IMR-90 (cell line): ENCODE measurements at regions not wholly inside any gene's neighbourhood (a gene's known extent, or its start where the extent isn't known, plus 50 kb on each side); places are given as distances from the start of the nearest gene placed in this dataset.

Source experiments
- ATAC-seq: fragments of 200-7000 bp; cut with Tn5 transposase; 2 replicates; pipeline ENCODE4 v1.9.1; 2020; ENCODE audit warnings: low read depth, mild to moderate bottlenecking, moderate library complexity
- BruUV-seq: library from RNA; stranded (reverse); fragments of 400-500 nt; replicated peaks from 2 replicates; lab custom pipeline; 2021; lab: Mats Ljungman, UMichigan
- CTCF ChIA-PET: fragments of 300-600 bp; formaldehyde crosslinking; extraction: SDS; loops from one replicate; lab custom pipeline; 2021; ENCODE audit warnings: antibody characterized with exemption; lab: Yijun Ruan, JAX
- POLR2A ChIA-PET: fragments of 300-600 bp; sonication (Branson Sonifier 250); formaldehyde crosslinking; loops from one replicate; lab custom pipeline; 2022; ENCODE audit warnings: antibody characterized with exemption; ENCODE audit not compliant: unreplicated experiment; lab: Charles Lee
- DNase-seq: peaks from one replicate; pipeline ENCODE4 v3.0.0; 2013
- H2AFZ ChIP-seq: replicated peaks from 2 replicates; pipeline ENCODE3; 2013; ENCODE audit warnings: low read length, mild to moderate bottlenecking; ENCODE audit not compliant: poor library complexity
- H2AK5ac ChIP-seq: 2 replicates; pipeline ENCODE4 v1.6.1; 2013; ENCODE audit warnings: low read depth, low read length, inconsistent platforms
- H2AK9ac ChIP-seq: replicated peaks from 2 replicates; pipeline ENCODE3; 2013; ENCODE audit warnings: mild to moderate bottlenecking, low read depth, low read length, moderate library complexity; ENCODE audit not compliant: poor library complexity
- H2BK120ac ChIP-seq: 2 replicates; pipeline ENCODE4 v1.6.1; 2013; ENCODE audit warnings: low read depth, low read length, inconsistent platforms
- H2BK15ac ChIP-seq: 3 replicates; pipeline ENCODE4 v1.6.1; 2013; ENCODE audit warnings: low read depth, low read length, inconsistent platforms
- H2BK20ac ChIP-seq: 2 replicates; pipeline ENCODE4 v1.6.1; 2013; ENCODE audit warnings: low read depth, mild to moderate bottlenecking, inconsistent platforms, low read length, moderate library complexity
- H2BK5ac ChIP-seq: 2 replicates; pipeline ENCODE4 v1.6.1; 2013; ENCODE audit warnings: mild to moderate bottlenecking, low read depth, low read length, inconsistent platforms; ENCODE audit not compliant: poor library complexity, severe bottlenecking
- H3K14ac ChIP-seq: replicated peaks from 2 replicates; pipeline ENCODE4 v1.6.1; 2013; ENCODE audit warnings: low read depth, low read length, inconsistent platforms
- H3K18ac ChIP-seq: 2 replicates; pipeline ENCODE4 v1.6.1; 2013; ENCODE audit warnings: low read depth, low read length, control low read depth
- H3K23ac ChIP-seq: 2 replicates; pipeline ENCODE4 v1.6.1; 2013; ENCODE audit warnings: low read depth, low read length, inconsistent platforms
- H3K27ac ChIP-seq: 2 replicates; pipeline ENCODE4 v1.5.1; 2013; ENCODE audit warnings: mild to moderate bottlenecking, control low read depth, low read length; ENCODE audit not compliant: insufficient read depth
- H3K27me3 ChIP-seq: 2 replicates; pipeline ENCODE4 v1.6.1; 2013; ENCODE audit warnings: low read length; ENCODE audit not compliant: control insufficient read depth, insufficient read depth
- H3K36me3 ChIP-seq: 2 replicates; pipeline ENCODE4 v1.6.1; 2013; ENCODE audit warnings: low read length, mixed read lengths; ENCODE audit not compliant: control insufficient read depth, insufficient read depth
- H3K4ac ChIP-seq: 2 replicates; pipeline ENCODE4 v1.6.1; 2013; ENCODE audit warnings: low read depth, low read length, inconsistent platforms
- H3K4me1 ChIP-seq: 2 replicates; pipeline ENCODE4 v1.6.1; 2013; ENCODE audit warnings: low read length, mixed read lengths; ENCODE audit not compliant: control insufficient read depth, insufficient read depth
- H3K4me2 ChIP-seq: 2 replicates; pipeline ENCODE4 v1.6.1; 2013; ENCODE audit warnings: low read depth, mild to moderate bottlenecking, control low read depth, low read length, moderate library complexity
- H3K4me3 ChIP-seq: 2 replicates; pipeline ENCODE4 v1.5.1; 2013; ENCODE audit warnings: low read depth, mild to moderate bottlenecking, control low read depth, low read length, moderate library complexity; ENCODE audit not compliant: insufficient read depth
- H3K56ac ChIP-seq: 2 replicates; pipeline ENCODE4 v1.6.1; 2013; ENCODE audit warnings: low read length, inconsistent platforms; ENCODE audit not compliant: insufficient read depth; ENCODE audit errors: extremely low read depth
- H3K79me1 ChIP-seq, 2 experiments: 2 replicates each; pipeline ENCODE4 v1.6.1; 2013; ENCODE audit warnings: low read length in 2 of 2, inconsistent platforms in 1 of 2, low read depth in 1 of 2
- H3K9ac ChIP-seq: 2 replicates; pipeline ENCODE4 v1.6.1; 2013; ENCODE audit warnings: low read depth, low read length, control low read depth
- H3K9me1 ChIP-seq: 2 replicates; pipeline ENCODE4 v1.6.1; 2013; ENCODE audit warnings: low read length, inconsistent platforms; ENCODE audit not compliant: insufficient read depth
- H3K9me3 ChIP-seq: 2 replicates; pipeline ENCODE4 v1.6.1; 2013; ENCODE audit warnings: low read length; ENCODE audit not compliant: control insufficient read depth, insufficient read depth
- H4K20me1 ChIP-seq: 2 replicates; pipeline ENCODE4 v1.6.1; 2013; ENCODE audit warnings: low read length, inconsistent platforms; ENCODE audit not compliant: insufficient read depth
- H4K5ac ChIP-seq: 2 replicates; pipeline ENCODE4 v1.6.1; 2013; ENCODE audit warnings: mild to moderate bottlenecking, low read depth, low read length, control low read depth
- H4K8ac ChIP-seq, 2 experiments: 2 replicates each; pipeline ENCODE4 v1.6.1; 2013; ENCODE audit warnings: low read depth in 2 of 2, low read length in 2 of 2, control low read depth in 1 of 2, inconsistent platforms in 1 of 2
- H4K91ac ChIP-seq: 2 replicates; pipeline ENCODE4 v1.6.1; 2013; ENCODE audit warnings: low read depth, low read length, inconsistent platforms; ENCODE audit not compliant: insufficient read depth
- POLR2A ChIP-seq: IDR thresholded peaks from 2 replicates; pipeline ENCODE4 v1.6.1; 2012; ENCODE audit warnings: mild to moderate bottlenecking, low read depth, low read length
- WGBS, 2 experiments: methylation state at CpG; one replicate each; pipeline versions ENCODE4 v1.1.5 to v1.1.7; 2013; ENCODE audit warnings: missing lambda C conversion rate in 2 of 2; ENCODE audit not compliant: insufficient read length in 1 of 2; ENCODE audit errors: extremely low coverage in 2 of 2; 5-methylcytosine and 5-hydroxymethylcytosine counted together
- dilution Hi-C: fragments of 300-500 bp; cut with HindIII; formaldehyde crosslinking; loops from one replicate; pipeline ENCODE4 v1.14.3; 2018; ENCODE audit warnings: low sequenced_read_pairs; ENCODE audit not compliant: unreplicated experiment
- in situ Hi-C: fragments of 300-500 bp; cut with MboI; formaldehyde crosslinking; loops from 3 replicates; pipeline ENCODE4 v1.14.3; 2019; ENCODE audit warnings: low sequenced_read_pairs, inconsistent platforms, mixed read lengths
- intact Hi-C: fragments of 100-400 bp; cut with micrococcal nuclease; formaldehyde crosslinking; loops from 2 replicates; pipeline ENCODE4 v1.10.0; 2022

- peaks cover 14 to 16% of the 10 kb centered on the region in 2 experiments for H3K79me1 ChIP-seq
- no peak overlapping the region for H3K56ac ChIP-seq
- BruUV-seq = no TSS peak
- H2AFZ ChIP-seq = no peak overlapping the region
- no peaks in the 10 kb centered on the region; the same call in 1 of the 2 replicates for H4K20me1 ChIP-seq
- no peak overlapping the region for H4K5ac ChIP-seq
- dilution Hi-C loops (no loop called here), in situ Hi-C loops (no loop called here), intact Hi-C loops (no loop called here)
- no peak overlapping the region for H3K9ac ChIP-seq
- WGBS, 2 experiments = no CpG with 5 or more reads among the region's 1 CpG
- no peak overlapping the region for H2BK5ac ChIP-seq
- no peak overlapping the region for H3K18ac ChIP-seq
- 0 out of 3 replicates have a peak overlapping the region, but pooled peaks have one; percentile 28 for H2BK15ac ChIP-seq
- no peak overlapping the region for H3K27ac ChIP-seq
- no peak overlapping the region; the same call in 1 of the 2 replicates for H3K4ac ChIP-seq
- H3K27me3 ChIP-seq = no peaks in the 10 kb centered on the region
- H2AK5ac ChIP-seq = no peak overlapping the region
- ATAC-seq (no peak), DNase-seq (no peak)
- H4K8ac ChIP-seq = no peak overlapping the region
- peaks cover 7% of the 10 kb centered on the region for H3K9me1 ChIP-seq
- H2BK120ac ChIP-seq = 0 out of 2 replicates have a peak overlapping the region, but pooled peaks have one; percentile 17
- ChIA-PET CTCF (no interaction called here), POLR2A (no interaction called here)
- H2BK20ac ChIP-seq = no peak overlapping the region
- no peaks in the 10 kb centered on the region for H3K36me3 ChIP-seq
- H3K9me3 ChIP-seq = no peaks in the 10 kb centered on the region
- H3K14ac ChIP-seq = 0 out of 2 replicates have a peak overlapping the region, but pooled peaks have one; percentile 12
- H3K4me1 ChIP-seq = peaks cover 2% of the 10 kb centered on the region; the same call in 1 of the 2 replicates
- H3K4me3 ChIP-seq = no peak overlapping the region
- H3K4me2 ChIP-seq = no peak overlapping the region
- no peak overlapping the region for H3K23ac ChIP-seq
- no peak overlapping the region for H2AK9ac ChIP-seq
- H4K91ac ChIP-seq = peak overlapping the region; percentile 14; the same call in 1 of the 2 replicates
- TF ChIP-seq POLR2A = no peak
Observed at GRCh38 chr15:62512904-62513303, 347.8 kb upstream of the C2CD4B start.
